ENCODE measurements at regions not wholly inside any gene's neighbourhood (a gene's known extent, or its start where the extent isn't known, plus 50 kb on each side); places are given as distances from the start of the nearest gene placed in this dataset.

DNA sequence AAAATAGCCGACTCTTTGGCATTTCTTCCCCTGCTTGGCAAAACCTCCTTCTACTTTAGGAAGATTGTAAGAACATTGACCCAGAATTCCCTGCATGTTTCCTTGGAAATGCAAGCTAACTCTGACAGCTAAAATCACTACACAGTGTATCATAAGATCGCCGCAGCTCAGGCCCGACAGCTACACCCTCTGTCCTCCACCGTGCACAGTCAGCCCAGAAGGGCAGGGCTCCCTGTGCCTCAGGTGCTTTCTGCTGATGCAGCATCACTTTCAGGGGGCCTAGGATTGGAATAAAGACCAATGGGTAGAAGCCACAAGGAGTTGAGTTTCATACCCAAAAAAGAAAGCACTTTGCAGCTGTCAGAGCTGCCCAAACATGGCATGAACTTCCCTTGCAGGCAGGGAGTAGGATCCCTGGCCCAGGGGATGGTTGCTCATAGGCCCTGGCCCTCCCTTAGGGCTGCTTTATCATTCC lies 145.3 kb downstream of the SEC16B start:
- DNase-seq (ENCODE audit: extremely low read depth, low read depth), result no peak
- TF ChIP-seq, protein P1, sequence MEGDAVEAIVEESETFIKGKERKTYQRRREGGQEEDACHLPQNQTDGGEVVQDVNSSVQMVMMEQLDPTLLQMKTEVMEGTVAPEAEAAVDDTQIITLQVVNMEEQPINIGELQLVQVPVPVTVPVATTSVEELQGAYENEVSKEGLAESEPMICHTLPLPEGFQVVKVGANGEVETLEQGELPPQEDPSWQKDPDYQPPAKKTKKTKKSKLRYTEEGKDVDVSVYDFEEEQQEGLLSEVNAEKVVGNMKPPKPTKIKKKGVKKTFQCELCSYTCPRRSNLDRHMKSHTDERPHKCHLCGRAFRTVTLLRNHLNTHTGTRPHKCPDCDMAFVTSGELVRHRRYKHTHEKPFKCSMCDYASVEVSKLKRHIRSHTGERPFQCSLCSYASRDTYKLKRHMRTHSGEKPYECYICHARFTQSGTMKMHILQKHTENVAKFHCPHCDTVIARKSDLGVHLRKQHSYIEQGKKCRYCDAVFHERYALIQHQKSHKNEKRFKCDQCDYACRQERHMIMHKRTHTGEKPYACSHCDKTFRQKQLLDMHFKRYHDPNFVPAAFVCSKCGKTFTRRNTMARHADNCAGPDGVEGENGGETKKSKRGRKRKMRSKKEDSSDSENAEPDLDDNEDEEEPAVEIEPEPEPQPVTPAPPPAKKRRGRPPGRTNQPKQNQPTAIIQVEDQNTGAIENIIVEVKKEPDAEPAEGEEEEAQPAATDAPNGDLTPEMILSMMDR (IDR thresholded peaks at IDR 0.05; ENCODE audit: low read depth, low read length, missing control alignments), result no peak

DNA sequence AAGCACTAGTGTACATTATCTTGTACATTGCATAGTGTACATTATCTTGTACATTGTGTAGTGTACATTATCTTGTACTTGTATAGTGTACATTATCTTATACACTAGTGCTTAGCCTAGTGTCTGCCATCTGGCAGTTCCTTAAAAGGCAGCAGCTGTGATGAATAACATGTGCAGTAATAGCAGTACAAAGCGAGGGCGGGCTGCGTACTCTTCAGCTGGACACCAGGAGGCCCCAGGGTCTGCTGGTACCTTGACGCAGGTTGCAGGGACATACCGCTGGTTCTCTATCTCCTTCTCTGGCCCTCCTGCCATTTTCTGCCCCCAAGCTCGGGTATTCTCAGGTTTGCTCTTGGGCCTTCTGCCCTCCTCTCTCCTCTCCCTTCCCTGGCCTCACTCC lies 149.6 kb downstream of the SEC16B start:
- no peak overlapping the region for H3K4me3 ChIP-seq (replicated peaks; ENCODE audit: low read depth, low read length)
- DNase-seq (ENCODE audit: extremely low read depth, low read depth), result no peak
- TF ChIP-seq, protein P1 (IDR thresholded peaks at IDR 0.05; ENCODE audit: low read depth, low read length, missing control alignments), result no peak

More for the DNA sequence above, 145.3 kb downstream of the SEC16B start:
- no peak overlapping the region for H3K4me3 ChIP-seq (replicated peaks; ENCODE audit: low read depth, low read length)

DNA sequence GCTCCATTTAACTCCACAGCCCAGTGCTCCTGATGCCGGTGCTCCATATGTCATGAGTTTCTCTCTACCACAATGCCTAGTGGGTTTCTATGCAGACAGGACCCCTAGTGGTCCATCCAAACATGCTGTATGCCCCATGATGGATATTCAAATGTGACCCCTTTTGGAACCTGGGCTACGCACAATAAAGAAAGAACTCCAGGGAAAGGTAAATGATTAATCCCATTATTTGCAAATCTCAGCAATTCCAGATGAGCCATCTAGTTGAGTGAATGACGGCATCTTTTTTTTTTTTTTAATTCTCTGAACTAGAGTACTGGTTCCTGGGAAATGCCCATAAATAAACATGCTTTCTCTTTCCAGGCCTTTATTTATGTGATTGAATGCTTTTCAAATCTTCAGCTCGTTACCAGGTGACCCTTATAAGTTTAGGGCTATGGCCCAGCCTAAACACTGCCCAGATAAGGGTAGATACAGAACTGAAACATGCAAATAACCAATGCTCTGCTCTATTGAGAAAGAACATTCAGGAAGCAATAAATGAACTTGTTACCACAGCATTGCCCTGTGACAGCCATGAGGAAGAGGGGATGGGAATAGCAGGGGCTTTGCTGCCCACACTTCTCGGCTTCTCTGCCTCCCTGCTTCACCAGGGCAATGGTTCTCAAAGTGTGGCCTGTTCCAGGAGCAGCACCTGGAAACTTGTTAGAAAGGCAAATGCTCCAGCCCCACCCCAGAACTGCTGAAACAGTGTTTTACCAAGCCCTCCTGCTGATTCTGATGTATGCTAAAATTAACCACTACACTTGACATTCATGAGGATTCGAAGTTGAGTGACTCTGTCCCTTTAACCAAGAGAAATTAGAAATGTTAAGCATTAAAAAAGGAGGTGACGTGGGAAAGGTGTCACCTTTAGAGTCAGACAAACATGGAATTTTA lies 151.7 kb downstream of the SEC16B start:
- H3K4me3 ChIP-seq (replicated peaks; ENCODE audit: low read depth, low read length), result no peak overlapping the region
- DNase-seq (ENCODE audit: extremely low read depth, low read depth), result no peak
- TF ChIP-seq, protein P1 (IDR thresholded peaks at IDR 0.05; ENCODE audit: low read depth, low read length, missing control alignments), result no peak

DNA sequence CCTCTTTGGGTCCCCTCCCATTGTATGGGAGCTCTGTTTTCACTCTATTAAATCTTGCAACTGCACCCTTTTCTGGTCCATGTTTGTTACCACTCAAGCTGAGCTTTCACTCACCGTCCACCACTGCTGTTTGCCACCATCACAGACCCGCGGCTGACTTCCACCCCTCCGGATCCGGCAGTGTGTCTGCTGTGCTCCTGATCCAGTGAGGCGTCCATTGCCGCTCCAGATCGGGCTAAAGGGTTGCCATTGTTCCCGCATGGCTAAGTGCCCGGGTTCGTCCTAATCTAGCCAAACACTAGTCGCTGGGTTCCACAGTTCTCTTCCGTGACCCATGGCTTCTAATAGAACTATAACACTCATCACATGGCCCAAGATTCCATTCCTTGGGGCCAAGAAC lies 157.2 kb downstream of the SEC16B start:
- TF ChIP-seq, protein P1 (IDR thresholded peaks at IDR 0.05; ENCODE audit: low read depth, low read length, missing control alignments), result no peak
- H3K4me3 ChIP-seq (replicated peaks; ENCODE audit: low read depth, low read length), result no peak overlapping the region
- DNase-seq (ENCODE audit: extremely low read depth, low read depth), result no peak

DNA sequence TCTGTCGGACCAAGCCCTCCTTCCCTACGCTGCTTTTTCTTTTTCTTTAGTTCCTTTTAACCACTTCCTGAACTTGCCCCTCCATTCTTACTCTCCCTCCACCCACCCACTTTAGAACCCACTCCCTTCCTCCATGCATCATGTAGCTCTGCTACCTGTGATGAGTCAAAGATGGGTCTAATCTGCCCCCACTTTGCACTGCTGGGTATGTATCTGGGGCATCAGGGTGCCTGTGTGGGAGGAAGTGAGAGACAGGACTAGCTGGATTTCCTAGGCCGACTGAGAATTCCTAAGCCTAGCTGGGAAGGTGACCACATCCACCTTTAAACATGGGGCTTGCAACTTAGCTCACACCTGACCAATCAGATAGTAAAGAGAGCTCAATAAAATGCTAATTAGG lies 157.7 kb downstream of the SEC16B start:
- DNase-seq (ENCODE audit: extremely low read depth, low read depth), result no peak
- TF ChIP-seq, protein P1 (IDR thresholded peaks at IDR 0.05; ENCODE audit: low read depth, low read length, missing control alignments), result no peak
- no peak overlapping the region for H3K4me3 ChIP-seq (replicated peaks; ENCODE audit: low read depth, low read length)

DNA sequence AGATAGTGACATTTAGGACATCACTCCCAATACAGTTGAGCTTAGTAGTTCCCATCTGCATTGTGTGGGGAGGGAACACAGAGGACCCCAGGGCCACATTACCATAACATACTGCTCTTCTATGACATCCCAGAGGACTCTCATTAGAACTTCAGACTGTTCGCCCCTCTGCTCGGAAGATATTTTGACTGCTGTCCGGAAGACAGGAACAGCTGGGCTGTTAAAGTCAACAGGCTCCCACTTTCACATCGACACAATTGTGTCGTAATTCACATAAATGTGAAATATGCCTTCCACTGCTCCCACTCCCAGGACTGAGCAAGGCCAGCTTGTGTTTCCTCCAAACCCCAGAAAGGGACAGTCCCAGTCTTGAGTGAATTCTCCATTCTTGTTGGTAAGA lies 158.4 kb downstream of the SEC16B start:
- DNase-seq (ENCODE audit: extremely low read depth, low read depth), result no peak
- H3K4me3 ChIP-seq (replicated peaks; ENCODE audit: low read depth, low read length), result no peak overlapping the region
- TF ChIP-seq, protein P1 (IDR thresholded peaks at IDR 0.05; ENCODE audit: low read depth, low read length, missing control alignments), result no peak
